Vagina (tissue), 2 donors: ENCODE measurements at regions not wholly inside any gene's neighbourhood (a gene's known extent, or its start where the extent isn't known, plus 50 kb on each side); places are given as distances from the start of the nearest gene placed in this dataset.

ENCODE experiments used
- POLR2A ChIP-seq, 2 donors: fragments of 450-650 bp; IDR thresholded peaks; one replicate each; pipeline ENCODE4 v1.6.1; 2017; ENCODE audit warnings: antibody characterized with exemption in 2 of 2, mild to moderate bottlenecking in 2 of 2, moderate library complexity in 2 of 2
- TF ChIP-seq, protein P1 (sequence below), 3 experiments: fragments of 450-650 bp in 2 of 3; fragments of 200-600 bp in 1 of 3; sonication (generic) in 1 of 3; IDR thresholded peaks; one replicate each; pipeline ENCODE4 v1.5.1; 2017 to 2019; ENCODE audit warnings: antibody characterized with exemption in 3 of 3, mild to moderate bottlenecking in 2 of 3, moderate library complexity in 2 of 3

GRCh38 chr15:47602121-47602520 is 115.2 kb upstream of the SEMA6D start:
- TF ChIP-seq POLR2A (IDR thresholded peaks at IDR 0.05) = no peak
- TF ChIP-seq, protein P1, sequence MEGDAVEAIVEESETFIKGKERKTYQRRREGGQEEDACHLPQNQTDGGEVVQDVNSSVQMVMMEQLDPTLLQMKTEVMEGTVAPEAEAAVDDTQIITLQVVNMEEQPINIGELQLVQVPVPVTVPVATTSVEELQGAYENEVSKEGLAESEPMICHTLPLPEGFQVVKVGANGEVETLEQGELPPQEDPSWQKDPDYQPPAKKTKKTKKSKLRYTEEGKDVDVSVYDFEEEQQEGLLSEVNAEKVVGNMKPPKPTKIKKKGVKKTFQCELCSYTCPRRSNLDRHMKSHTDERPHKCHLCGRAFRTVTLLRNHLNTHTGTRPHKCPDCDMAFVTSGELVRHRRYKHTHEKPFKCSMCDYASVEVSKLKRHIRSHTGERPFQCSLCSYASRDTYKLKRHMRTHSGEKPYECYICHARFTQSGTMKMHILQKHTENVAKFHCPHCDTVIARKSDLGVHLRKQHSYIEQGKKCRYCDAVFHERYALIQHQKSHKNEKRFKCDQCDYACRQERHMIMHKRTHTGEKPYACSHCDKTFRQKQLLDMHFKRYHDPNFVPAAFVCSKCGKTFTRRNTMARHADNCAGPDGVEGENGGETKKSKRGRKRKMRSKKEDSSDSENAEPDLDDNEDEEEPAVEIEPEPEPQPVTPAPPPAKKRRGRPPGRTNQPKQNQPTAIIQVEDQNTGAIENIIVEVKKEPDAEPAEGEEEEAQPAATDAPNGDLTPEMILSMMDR (IDR thresholded peaks at IDR 0.05) = no peak
